ENCODE measurements at regions not wholly inside any gene's neighbourhood (a gene's known extent, or its start where the extent isn't known, plus 50 kb on each side); places are given as distances from the start of the nearest gene placed in this dataset.
A peak's percentile ranks its signal among the peaks of the same experiment; 100 is the strongest.

GRCh38 chr13:32905864-32906180 lies 110.4 kb upstream of the KL start:
- no peaks in the 10 kb centered on the region for H3K9me3 ChIP-seq (ENCODE audit: control insufficient read depth, low read depth, low read length)
- H3K4me1 ChIP-seq (ENCODE audit: control insufficient read depth, insufficient read depth, low read length) = no peaks in the 10 kb centered on the region
- H3K27ac ChIP-seq (ENCODE audit: low read length) = no peak overlapping the region
- DNase-seq = peak; percentile 18 to 29
- H3K27me3 ChIP-seq (ENCODE audit: control insufficient read depth, insufficient read depth, low read length) = no peaks in the 10 kb centered on the region
- H3K4me3 ChIP-seq (ENCODE audit: low read length) = no peak overlapping the region
- WGBS (ENCODE audit: insufficient coverage, low lambda C conversion rate) = 83% methylated on average over 1 of the region's 4 CpGs
- H3K36me3 ChIP-seq (ENCODE audit: control insufficient read depth, insufficient read depth, low read length) = no peaks in the 10 kb centered on the region

- no peak overlapping the region for H3K27ac ChIP-seq (ENCODE audit: low read length)
- no peak overlapping the region for H3K4me3 ChIP-seq (ENCODE audit: low read length)
- no CpG with 5 or more reads among the region's 1 CpG for WGBS (ENCODE audit: insufficient coverage, low lambda C conversion rate)
- H3K27me3 ChIP-seq (ENCODE audit: control insufficient read depth, insufficient read depth, low read length) = no peaks in the 10 kb centered on the region
- DNase-seq = no peak
- no peaks in the 10 kb centered on the region for H3K4me1 ChIP-seq (ENCODE audit: control insufficient read depth, insufficient read depth, low read length)
- H3K9me3 ChIP-seq (ENCODE audit: control insufficient read depth, low read depth, low read length) = no peaks in the 10 kb centered on the region
- H3K36me3 ChIP-seq (ENCODE audit: control insufficient read depth, insufficient read depth, low read length) = no peaks in the 10 kb centered on the region
Observed at GRCh38 chr13:32907211-32907610, 109.0 kb upstream of the KL start.

DNA sequence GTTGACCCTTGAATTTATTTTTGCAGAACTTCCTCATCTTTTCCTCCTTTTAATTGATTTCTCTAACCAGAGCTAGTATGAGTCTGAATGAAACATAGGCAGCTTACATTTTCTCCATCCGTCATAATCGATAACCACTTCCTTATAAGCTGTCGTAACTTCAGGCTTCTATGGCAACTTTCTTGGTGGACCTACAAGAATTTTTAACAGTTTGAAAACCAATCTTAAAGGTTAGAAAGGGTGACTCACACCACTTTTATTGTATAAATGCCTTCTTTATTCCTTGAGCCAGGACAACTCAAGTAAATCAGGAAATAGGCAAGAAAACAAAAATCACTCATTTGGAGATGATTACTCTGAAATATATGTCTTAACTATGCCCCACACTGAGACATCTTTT lies 105.7 kb upstream of the KL start:
- Histone ChIP-seq H3K4me1 (ENCODE audit: control insufficient read depth, insufficient read depth, low read length) (no peaks in the 10 kb centered on the region), H3K27me3 (ENCODE audit: control insufficient read depth, insufficient read depth, low read length) (no peaks in the 10 kb centered on the region), H3K36me3 (ENCODE audit: control insufficient read depth, insufficient read depth, low read length) (no peaks in the 10 kb centered on the region), H3K9me3 (ENCODE audit: control insufficient read depth, low read depth, low read length) (no peaks in the 10 kb centered on the region), H3K4me3 (ENCODE audit: low read length) (no peak overlapping the region), H3K27ac (ENCODE audit: low read length) (no peak overlapping the region)
- no peak for DNase-seq
- 100% methylated on average over 2 of the region's 3 CpGs for WGBS (ENCODE audit: insufficient coverage, low lambda C conversion rate)

DNA sequence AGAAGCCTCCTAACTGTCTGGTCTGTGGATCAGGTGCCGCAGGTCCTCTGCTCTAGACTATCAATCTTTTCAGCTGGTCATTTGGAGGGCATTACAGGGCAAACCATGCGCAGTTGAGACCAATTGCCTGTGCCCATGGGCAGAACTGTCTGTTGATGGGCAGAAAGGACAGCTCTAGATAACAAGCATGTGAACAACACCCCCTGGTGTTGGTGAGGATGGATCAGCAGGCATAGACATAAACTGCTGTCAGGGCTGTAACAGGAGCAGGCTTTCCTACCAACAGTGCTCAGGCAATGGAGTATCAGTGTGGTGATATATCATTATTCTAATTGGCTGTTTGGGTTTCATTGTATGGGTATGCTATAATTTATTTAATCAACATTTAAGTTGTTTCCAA lies 104.7 kb upstream of the KL start:
- WGBS (ENCODE audit: insufficient coverage, low lambda C conversion rate) = no CpG with 5 or more reads among the region's 2 CpGs
- Histone ChIP-seq H3K27ac (ENCODE audit: low read length) (no peak overlapping the region), H3K27me3 (ENCODE audit: control insufficient read depth, insufficient read depth, low read length) (no peaks in the 10 kb centered on the region), H3K4me3 (ENCODE audit: low read length) (no peak overlapping the region), H3K9me3 (ENCODE audit: control insufficient read depth, low read depth, low read length) (no peaks in the 10 kb centered on the region), H3K36me3 (ENCODE audit: control insufficient read depth, insufficient read depth, low read length) (no peaks in the 10 kb centered on the region), H3K4me1 (ENCODE audit: control insufficient read depth, insufficient read depth, low read length) (no peaks in the 10 kb centered on the region)
- peak; percentile 19 to 27 for DNase-seq

GRCh38 chr13:32914686-32915085 lies 101.5 kb upstream of the KL start:
- Histone ChIP-seq H3K4me1 (ENCODE audit: control insufficient read depth, insufficient read depth, low read length) (no peaks in the 10 kb centered on the region), H3K4me3 (ENCODE audit: low read length) (no peak overlapping the region), H3K27ac (ENCODE audit: low read length) (no peak overlapping the region), H3K36me3 (ENCODE audit: control insufficient read depth, insufficient read depth, low read length) (no peaks in the 10 kb centered on the region), H3K9me3 (ENCODE audit: control insufficient read depth, low read depth, low read length) (no peaks in the 10 kb centered on the region), H3K27me3 (ENCODE audit: control insufficient read depth, insufficient read depth, low read length) (no peaks in the 10 kb centered on the region)
- no peak for DNase-seq
- WGBS (ENCODE audit: insufficient coverage, low lambda C conversion rate) = no CpG with 5 or more reads among the region's 1 CpG

DNA sequence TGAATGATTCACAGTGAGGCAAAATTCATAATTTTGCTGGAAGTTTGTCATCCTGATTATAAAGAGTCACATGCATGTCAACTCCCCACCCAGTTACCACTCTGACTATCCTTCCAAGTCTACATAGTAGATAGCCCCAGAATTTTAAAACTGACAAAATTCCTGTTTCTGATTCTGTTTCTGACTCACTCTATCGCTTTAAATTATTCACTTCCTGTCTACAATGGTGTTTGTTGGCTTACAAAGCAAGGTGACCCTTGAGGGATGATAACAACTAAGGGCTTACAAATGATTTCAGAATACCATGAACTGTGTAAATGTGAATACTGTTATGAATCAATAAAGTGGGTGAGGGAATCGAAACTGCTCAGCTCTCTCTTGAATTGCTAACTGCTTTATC lies 98.7 kb upstream of the KL start:
- DNase-seq = no peak
- Histone ChIP-seq H3K27me3 (ENCODE audit: control insufficient read depth, insufficient read depth, low read length) (no peaks in the 10 kb centered on the region), H3K36me3 (ENCODE audit: control insufficient read depth, insufficient read depth, low read length) (no peaks in the 10 kb centered on the region), H3K4me3 (ENCODE audit: low read length) (no peak overlapping the region), H3K4me1 (ENCODE audit: control insufficient read depth, insufficient read depth, low read length) (no peaks in the 10 kb centered on the region), H3K9me3 (ENCODE audit: control insufficient read depth, low read depth, low read length) (no peaks in the 10 kb centered on the region), H3K27ac (ENCODE audit: low read length) (no peak overlapping the region)
- no CpG with 5 or more reads among the region's 2 CpGs for WGBS (ENCODE audit: insufficient coverage, low lambda C conversion rate)

DNA sequence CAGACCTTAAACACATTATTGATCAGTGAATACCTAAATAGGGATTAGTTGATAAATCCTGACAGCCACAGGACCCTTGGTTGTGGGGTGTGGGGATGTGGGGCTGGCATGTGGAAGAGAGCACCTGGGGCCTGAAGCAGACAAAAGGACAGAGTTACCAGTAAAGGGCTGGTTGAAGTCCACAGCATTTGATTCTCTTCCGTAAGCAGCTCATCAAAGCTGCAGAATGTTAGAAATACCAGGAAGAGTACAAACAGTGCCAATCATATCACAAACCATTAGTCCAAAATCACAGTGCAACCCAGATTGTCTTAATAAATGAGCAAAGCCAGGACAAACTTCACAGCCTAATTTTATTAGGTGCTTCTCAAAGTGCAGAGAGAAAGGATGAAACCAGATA lies 92.5 kb upstream of the KL start:
- H3K27me3 ChIP-seq (ENCODE audit: control insufficient read depth, insufficient read depth, low read length) = no peaks in the 10 kb centered on the region
- no peak overlapping the region for H3K27ac ChIP-seq (ENCODE audit: low read length)
- no CpG with 5 or more reads among the region's 1 CpG for WGBS (ENCODE audit: insufficient coverage, low lambda C conversion rate)
- H3K36me3 ChIP-seq (ENCODE audit: control insufficient read depth, insufficient read depth, low read length) = no peaks in the 10 kb centered on the region
- no peak for DNase-seq
- no peaks in the 10 kb centered on the region for H3K9me3 ChIP-seq (ENCODE audit: control insufficient read depth, low read depth, low read length)
- no peak overlapping the region for H3K4me3 ChIP-seq (ENCODE audit: low read length)
- no peaks in the 10 kb centered on the region for H3K4me1 ChIP-seq (ENCODE audit: control insufficient read depth, insufficient read depth, low read length)

GRCh38 chr13:32924886-32925285 lies 91.3 kb upstream of the KL start:
- DNase-seq = no peak
- WGBS (ENCODE audit: insufficient coverage, low lambda C conversion rate) = no CpG with 5 or more reads among the region's 3 CpGs
- Histone ChIP-seq H3K36me3 (ENCODE audit: control insufficient read depth, insufficient read depth, low read length) (no peaks in the 10 kb centered on the region), H3K27me3 (ENCODE audit: control insufficient read depth, insufficient read depth, low read length) (no peaks in the 10 kb centered on the region), H3K27ac (ENCODE audit: low read length) (no peak overlapping the region), H3K4me3 (ENCODE audit: low read length) (no peak overlapping the region), H3K4me1 (ENCODE audit: control insufficient read depth, insufficient read depth, low read length) (no peaks in the 10 kb centered on the region), H3K9me3 (ENCODE audit: control insufficient read depth, low read depth, low read length) (no peaks in the 10 kb centered on the region)

GRCh38 chr13:32925506-32925905 lies 90.7 kb upstream of the KL start:
- H3K27me3 ChIP-seq (ENCODE audit: control insufficient read depth, insufficient read depth, low read length) = no peaks in the 10 kb centered on the region
- no peak overlapping the region for H3K4me3 ChIP-seq (ENCODE audit: low read length)
- H3K36me3 ChIP-seq (ENCODE audit: control insufficient read depth, insufficient read depth, low read length) = no peaks in the 10 kb centered on the region
- no CpG with 5 or more reads among the region's 1 CpG for WGBS (ENCODE audit: insufficient coverage, low lambda C conversion rate)
- H3K27ac ChIP-seq (ENCODE audit: low read length) = no peak overlapping the region
- H3K9me3 ChIP-seq (ENCODE audit: control insufficient read depth, low read depth, low read length) = no peaks in the 10 kb centered on the region
- DNase-seq = no peak
- no peaks in the 10 kb centered on the region for H3K4me1 ChIP-seq (ENCODE audit: control insufficient read depth, insufficient read depth, low read length)

GRCh38 chr13:32932376-32932775 lies 83.8 kb upstream of the KL start:
- no CpG with 5 or more reads among the region's 2 CpGs for WGBS (ENCODE audit: insufficient coverage, low lambda C conversion rate)

GRCh38 chr13:32936716-32937115 lies 79.5 kb upstream of the KL start:
- Histone ChIP-seq H3K4me3 (ENCODE audit: low read length) (no peak overlapping the region), H3K36me3 (ENCODE audit: control insufficient read depth, insufficient read depth, low read length) (no peaks in the 10 kb centered on the region), H3K27me3 (ENCODE audit: control insufficient read depth, insufficient read depth, low read length) (no peaks in the 10 kb centered on the region), H3K27ac (ENCODE audit: low read length) (no peak overlapping the region), H3K4me1 (ENCODE audit: control insufficient read depth, insufficient read depth, low read length) (peaks cover 3% of the 10 kb centered on the region), H3K9me3 (ENCODE audit: control insufficient read depth, low read depth, low read length) (no peaks in the 10 kb centered on the region)
- DNase-seq = no peak
- WGBS (ENCODE audit: insufficient coverage, low lambda C conversion rate) = no CpG with 5 or more reads among the region's 3 CpGs

More at GRCh38 chr13:32932376-32932775, 83.8 kb upstream of the KL start:
- H3K4me1 ChIP-seq (ENCODE audit: control insufficient read depth, insufficient read depth, low read length) = no peaks in the 10 kb centered on the region
- H3K36me3 ChIP-seq (ENCODE audit: control insufficient read depth, insufficient read depth, low read length) = no peaks in the 10 kb centered on the region
- H3K4me3 ChIP-seq (ENCODE audit: low read length) = no peak overlapping the region
- DNase-seq = no peak
- no peaks in the 10 kb centered on the region for H3K27me3 ChIP-seq (ENCODE audit: control insufficient read depth, insufficient read depth, low read length)
- H3K27ac ChIP-seq (ENCODE audit: low read length) = no peak overlapping the region
- H3K9me3 ChIP-seq (ENCODE audit: control insufficient read depth, low read depth, low read length) = no peaks in the 10 kb centered on the region

All from large intestine (tissue), 3 donors.